ENCODE measurements at regions not wholly inside any gene's neighbourhood (a gene's known extent, or its start where the extent isn't known, plus 50 kb on each side); places are given as distances from the start of the nearest gene placed in this dataset.

- H3K4me3 ChIP-seq (ENCODE audit: low read depth, low read length) = no peak overlapping the region
- no peak for TF ChIP-seq CTCF (IDR thresholded peaks at IDR 0.05; ENCODE audit: control insufficient read depth, extremely low read depth, insufficient read depth)
- no peak for DNase-seq (ENCODE audit: low read depth)
These were observed 139.0 kb upstream of the KLF7 start for GRCh38 chr2:207304761-207305160.

- DNase-seq (ENCODE audit: low read depth) = no peak
- TF ChIP-seq CTCF (IDR thresholded peaks at IDR 0.05; ENCODE audit: control insufficient read depth, extremely low read depth, insufficient read depth) = no peak
- H3K4me3 ChIP-seq (ENCODE audit: low read depth, low read length) = no peak overlapping the region
These were observed 142.9 kb upstream of the KLF7 start for GRCh38 chr2:207308519-207309224.

- no peak for DNase-seq (ENCODE audit: low read depth)
- TF ChIP-seq CTCF (IDR thresholded peaks at IDR 0.05; ENCODE audit: control insufficient read depth, extremely low read depth, insufficient read depth) = no peak
- H3K4me3 ChIP-seq (ENCODE audit: low read depth, low read length) = no peak overlapping the region
These were observed 145.7 kb upstream of the KLF7 start for GRCh38 chr2:207311316-207312005.

GRCh38 chr2:207312006-207312356 is 146.2 kb upstream of the KLF7 start:
- no peak overlapping the region for H3K4me3 ChIP-seq (ENCODE audit: low read depth, low read length)
- no peak for DNase-seq (ENCODE audit: low read depth)
- no peak for TF ChIP-seq CTCF (IDR thresholded peaks at IDR 0.05; ENCODE audit: control insufficient read depth, extremely low read depth, insufficient read depth)

- no peak for TF ChIP-seq CTCF (IDR thresholded peaks at IDR 0.05; ENCODE audit: control insufficient read depth, extremely low read depth, insufficient read depth)
- no peak overlapping the region for H3K4me3 ChIP-seq (ENCODE audit: low read depth, low read length)
- no peak for DNase-seq (ENCODE audit: low read depth)
These were observed 148.2 kb upstream of the KLF7 start for GRCh38 chr2:207313947-207314346.

- DNase-seq (ENCODE audit: low read depth) = no peak
- no peak for TF ChIP-seq CTCF (IDR thresholded peaks at IDR 0.05; ENCODE audit: control insufficient read depth, extremely low read depth, insufficient read depth)
- no peak overlapping the region for H3K4me3 ChIP-seq (ENCODE audit: low read depth, low read length)
These were observed 149.4 kb upstream of the KLF7 start for GRCh38 chr2:207315131-207315530.

- TF ChIP-seq CTCF (IDR thresholded peaks at IDR 0.05; ENCODE audit: control insufficient read depth, extremely low read depth, insufficient read depth) = no peak
- no peak for DNase-seq (ENCODE audit: low read depth)
- no peak overlapping the region for H3K4me3 ChIP-seq (ENCODE audit: low read depth, low read length)
These were observed 150.7 kb upstream of the KLF7 start for GRCh38 chr2:207316484-207316883.
